Spleen (tissue), 11 donors: ENCODE measurements at regions not wholly inside any gene's neighbourhood (a gene's known extent, or its start where the extent isn't known, plus 50 kb on each side); places are given as distances from the start of the nearest gene placed in this dataset.

Source experiments
- DNase-seq: peaks from one replicate; pipeline ENCODE4 v3.0.0-alpha.2; 2020
- H3K27ac ChIP-seq, 8 donors: fragments of 200-600 bp; sonication (generic) in 7 of 8; 1 replicate in 4 of 8; 2 replicates in 4 of 8; pipeline versions ENCODE4 v1.5.0 to v1.8.0; 2016 to 2021; ENCODE audit warnings: inconsistent platforms in 4 of 8, mild to moderate bottlenecking in 4 of 8, moderate library complexity in 1 of 8
- H3K27me3 ChIP-seq, 7 donors: fragments of 200-600 bp; sonication (generic) in 6 of 7; replicated peaks in 1 of 7; 1 replicate in 4 of 7; 2 replicates in 3 of 7; pipeline versions ENCODE4 v1.5.0 to v1.8.0; 2016 to 2021; ENCODE audit warnings: inconsistent platforms in 3 of 7, mild to moderate bottlenecking in 1 of 7
- H3K36me3 ChIP-seq, 6 donors: fragments of 200-600 bp; sonication (generic) in 5 of 6; 1 replicate in 4 of 6; 2 replicates in 2 of 6; pipeline versions ENCODE4 v1.5.0 to v1.8.0; 2016 to 2021; ENCODE audit warnings: inconsistent platforms in 2 of 6
- H3K4me1 ChIP-seq, 6 donors: fragments of 200-600 bp; sonication (generic) in 5 of 6; 1 replicate in 3 of 6; 2 replicates in 3 of 6; pipeline versions ENCODE4 v1.5.0 to v1.8.0; 2016 to 2021; ENCODE audit warnings: inconsistent platforms in 3 of 6
- H3K4me3 ChIP-seq, 8 donors: fragments of 200-600 bp; sonication (generic) in 7 of 8; 1 replicate in 4 of 8; 2 replicates in 4 of 8; pipeline versions ENCODE4 v1.5.0 to v1.8.0; 2016 to 2021; ENCODE audit warnings: inconsistent platforms in 4 of 8, mild to moderate bottlenecking in 4 of 8, moderate library complexity in 2 of 8
- H3K9me3 ChIP-seq, 8 donors: fragments of 200-600 bp; sonication (generic) in 7 of 8; 1 replicate in 4 of 8; 2 replicates in 4 of 8; pipeline versions ENCODE4 v1.5.0 to v1.8.0; 2016 to 2021; ENCODE audit warnings: inconsistent platforms in 4 of 8
- POLR2A ChIP-seq, 3 donors: fragments of 450-650 bp; IDR thresholded peaks; one replicate each; pipeline ENCODE4 v1.5.1; 2017; ENCODE audit warnings: antibody characterized with exemption in 3 of 3, mild to moderate bottlenecking in 1 of 3
- POLR2AphosphoS5 ChIP-seq, 3 donors: sonication (generic); formaldehyde crosslinking; IDR thresholded peaks; one replicate each; pipeline ENCODE4 v1.5.1; 2017; ENCODE audit warnings: antibody characterized with exemption in 3 of 3
- WGBS, 5 donors: extraction: QIAGEN DNeasy Blood & Tissue Kit in 3 of 5; methylation state at CpG; one replicate each; pipeline versions ENCODE4 v1.1.5 to v1.1.7; 2013 to 2018; 5-methylcytosine and 5-hydroxymethylcytosine counted together
- intact Hi-C: fragments of 100-400 bp; cut with DNase I; formaldehyde crosslinking; loops from one replicate; pipeline ENCODE4 v1.15.0; 2023; ENCODE audit warnings: low total_unique reads
- TF ChIP-seq, protein P1 (sequence below), 11 experiments: fragments of 200-600 bp in 7 of 11; fragments of 450-650 bp in 4 of 11; sonication (generic) in 4 of 11; IDR thresholded peaks in 8 of 11; conservative IDR thresholded peaks in 3 of 11; 1 replicate in 7 of 11; 2 replicates in 4 of 11; pipeline versions ENCODE4 v1.4.0 to v1.8.0; 2016 to 2021; ENCODE audit warnings: antibody characterized with exemption in 11 of 11, inconsistent platforms in 4 of 11, mild to moderate bottlenecking in 1 of 11
- donor health status: healthy with polysubstance abuse.
- donor health status: DM: no; HTN: no; CAD: no; lungs with moderate emphysema.
- donor health status: DM: no; HTN: no; CAD: no.
- donor health status: Bipolar disorder and iron deficiency.
- donor health status: healthy.
- donor health status: DM: no; HTN: no; CAD: no.
- donor health status: DM: yes; HTN: yes; CAD: no.

- H3K4me1 ChIP-seq: no peaks in the 10 kb centered on the region
- no peak overlapping the region for H3K4me3 ChIP-seq
- 91 to 98% (median 95%) methylated on average over 4 of the region's 4 CpGs for WGBS, 5 donors
- peaks cover 0 to 8% (median 0%) of the 10 kb centered on the region in 7 donors for H3K27me3 ChIP-seq
- H3K9me3 ChIP-seq: peaks cover 0 to 8% (median 5%) of the 10 kb centered on the region in 8 donors
- intact Hi-C loops: no loop called here
- TF ChIP-seq POLR2A (IDR thresholded peaks at IDR 0.05) (no peak), POLR2AphosphoS5 (IDR thresholded peaks at IDR 0.05) (no peak)
- TF ChIP-seq, protein P1, sequence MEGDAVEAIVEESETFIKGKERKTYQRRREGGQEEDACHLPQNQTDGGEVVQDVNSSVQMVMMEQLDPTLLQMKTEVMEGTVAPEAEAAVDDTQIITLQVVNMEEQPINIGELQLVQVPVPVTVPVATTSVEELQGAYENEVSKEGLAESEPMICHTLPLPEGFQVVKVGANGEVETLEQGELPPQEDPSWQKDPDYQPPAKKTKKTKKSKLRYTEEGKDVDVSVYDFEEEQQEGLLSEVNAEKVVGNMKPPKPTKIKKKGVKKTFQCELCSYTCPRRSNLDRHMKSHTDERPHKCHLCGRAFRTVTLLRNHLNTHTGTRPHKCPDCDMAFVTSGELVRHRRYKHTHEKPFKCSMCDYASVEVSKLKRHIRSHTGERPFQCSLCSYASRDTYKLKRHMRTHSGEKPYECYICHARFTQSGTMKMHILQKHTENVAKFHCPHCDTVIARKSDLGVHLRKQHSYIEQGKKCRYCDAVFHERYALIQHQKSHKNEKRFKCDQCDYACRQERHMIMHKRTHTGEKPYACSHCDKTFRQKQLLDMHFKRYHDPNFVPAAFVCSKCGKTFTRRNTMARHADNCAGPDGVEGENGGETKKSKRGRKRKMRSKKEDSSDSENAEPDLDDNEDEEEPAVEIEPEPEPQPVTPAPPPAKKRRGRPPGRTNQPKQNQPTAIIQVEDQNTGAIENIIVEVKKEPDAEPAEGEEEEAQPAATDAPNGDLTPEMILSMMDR (IDR thresholded peaks at IDR 0.05 in 8 of 11, conservative IDR thresholded peaks at IDR 0.05 in 3 of 11): no peak
- no peak for DNase-seq
- no peaks in the 10 kb centered on the region for H3K36me3 ChIP-seq
- H3K27ac ChIP-seq: no peak overlapping the region
Measured at GRCh38 chr6:1515781-1516180, 93.9 kb upstream of the FOXC1 start.

DNA sequence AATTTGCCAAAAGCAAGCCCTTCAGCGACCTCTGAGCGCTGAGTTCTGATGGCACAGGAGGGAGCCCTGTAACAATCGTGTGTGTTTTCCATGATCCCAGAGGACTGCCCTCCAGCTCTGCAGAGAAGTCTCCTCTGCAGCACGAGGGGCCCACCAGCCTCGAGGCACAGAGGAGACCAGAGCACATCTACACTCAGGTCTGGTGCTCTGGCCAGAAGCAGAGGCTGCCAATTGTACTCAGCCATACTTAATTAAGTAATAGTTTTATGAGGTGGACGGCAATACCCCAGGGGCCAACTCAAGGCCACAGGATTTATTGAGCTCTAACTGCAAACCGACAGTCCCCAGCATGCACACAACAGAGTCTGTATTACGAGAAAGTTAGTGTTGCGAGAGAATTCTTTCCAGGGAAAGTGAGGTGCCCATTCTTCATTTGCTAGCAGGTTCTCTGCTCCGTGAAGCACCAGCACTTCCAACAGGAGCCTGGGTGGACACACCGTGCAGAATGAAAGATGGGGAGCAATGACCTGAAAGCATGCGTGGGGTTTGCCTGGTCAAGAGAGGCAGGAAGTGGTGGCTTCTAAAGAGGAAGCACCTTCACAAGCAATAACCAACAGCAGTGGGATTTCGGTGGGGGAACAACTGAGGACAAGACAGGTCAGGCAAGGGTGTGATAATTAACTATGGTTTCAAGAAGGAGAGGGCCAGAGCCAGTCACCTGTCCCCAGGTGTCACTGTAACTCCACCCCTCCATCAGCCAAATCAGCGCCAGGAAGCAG lies 92.8 kb upstream of the FOXC1 start:
- intact Hi-C loops: no loop called here
- TF ChIP-seq POLR2AphosphoS5 (IDR thresholded peaks at IDR 0.05): no peak
- TF ChIP-seq POLR2A (IDR thresholded peaks at IDR 0.05): no peak
- TF ChIP-seq, protein P1 (IDR thresholded peaks at IDR 0.05 in 8 of 11, conservative IDR thresholded peaks at IDR 0.05 in 3 of 11): no peak

DNA sequence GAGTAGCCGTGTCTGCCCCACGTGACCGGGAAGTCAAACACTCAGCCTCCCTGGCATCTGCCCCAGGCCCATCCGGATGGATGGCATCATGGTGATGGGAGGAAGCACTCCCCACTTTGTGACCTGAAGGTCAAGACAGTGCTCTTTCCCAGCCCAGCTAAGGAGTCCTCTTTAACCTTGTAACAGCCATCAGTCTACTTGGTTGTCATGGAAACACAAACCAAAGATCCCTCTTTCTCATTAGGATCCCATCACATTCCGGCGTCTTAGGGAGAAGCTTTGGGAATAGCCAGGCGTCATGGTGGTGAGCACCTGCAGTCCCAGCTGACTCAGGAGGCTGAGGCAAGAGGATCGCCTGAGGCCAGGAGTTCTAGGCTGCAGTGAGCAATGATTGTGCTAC lies 90.9 kb upstream of the FOXC1 start:
- peaks cover 0 to 8% (median 5%) of the 10 kb centered on the region in 8 donors for H3K9me3 ChIP-seq
- no peak overlapping the region for H3K27ac ChIP-seq
- intact Hi-C loops: no loop called here
- H3K4me3 ChIP-seq: no peak overlapping the region
- no peaks in the 10 kb centered on the region for H3K36me3 ChIP-seq
- WGBS, 5 donors: 86 to 98% (median 94%) methylated on average over 8 of the region's 8 CpGs
- TF ChIP-seq, protein P1 (IDR thresholded peaks at IDR 0.05 in 8 of 11, conservative IDR thresholded peaks at IDR 0.05 in 3 of 11): no peak
- TF ChIP-seq POLR2AphosphoS5 (IDR thresholded peaks at IDR 0.05) (no peak), POLR2A (IDR thresholded peaks at IDR 0.05) (no peak)
- peaks cover 0 to 3% (median 2%) of the 10 kb centered on the region in 6 donors for H3K4me1 ChIP-seq
- DNase-seq: no peak
- H3K27me3 ChIP-seq: peaks cover 0 to 26% (median 9%) of the 10 kb centered on the region in 7 donors

More for the DNA sequence above, 92.8 kb upstream of the FOXC1 start:
- Histone ChIP-seq H3K27me3 (peaks cover 0 to 7% (median 0%) of the 10 kb centered on the region in 7 donors), H3K4me3 (no peak overlapping the region), H3K27ac (no peak overlapping the region), H3K4me1 (no peaks in the 10 kb centered on the region), H3K9me3 (peaks cover 0 to 8% (median 5%) of the 10 kb centered on the region in 8 donors), H3K36me3 (no peaks in the 10 kb centered on the region)
- DNase-seq: no peak
- WGBS, 5 donors: 55 to 65% (median 62%) methylated on average over 14 of the region's 14 CpGs

- DNase-seq: no peak
- 57 to 67% (median 62%) methylated on average over 4 of the region's 4 CpGs for WGBS, 5 donors
- no peaks in the 10 kb centered on the region for H3K36me3 ChIP-seq
- no peak overlapping the region for H3K4me3 ChIP-seq
- H3K4me1 ChIP-seq: peaks cover 0 to 9% (median 7%) of the 10 kb centered on the region in 6 donors
- TF ChIP-seq POLR2AphosphoS5 (IDR thresholded peaks at IDR 0.05): no peak
- TF ChIP-seq, protein P1 (IDR thresholded peaks at IDR 0.05 in 8 of 11, conservative IDR thresholded peaks at IDR 0.05 in 3 of 11): no peak
- TF ChIP-seq POLR2A (IDR thresholded peaks at IDR 0.05): no peak
- H3K9me3 ChIP-seq: peaks cover 0 to 8% (median 5%) of the 10 kb centered on the region in 8 donors
- H3K27me3 ChIP-seq: peaks cover 0 to 33% (median 15%) of the 10 kb centered on the region in 7 donors
- intact Hi-C loops: no loop called here
- no peak overlapping the region for H3K27ac ChIP-seq
Measured at GRCh38 chr6:1519597-1519996, 90.1 kb upstream of the FOXC1 start.
